ENCODE measurements at regions not wholly inside any gene's neighbourhood (a gene's known extent, or its start where the extent isn't known, plus 50 kb on each side); places are given as distances from the start of the nearest gene placed in this dataset.

- TF ChIP-seq POLR2A (IDR thresholded peaks at IDR 0.05; ENCODE audit: low read length) (no peak), GATA1 (IDR thresholded peaks at IDR 0.05; ENCODE audit: low read depth, low read length) (no peak)
Observed at GRCh38 chr5:174533751-174534241, 190.6 kb upstream of the MSX2 start.

All from erythroblast (primary cell).